ENCODE measurements at regions not wholly inside any gene's neighbourhood (a gene's known extent, or its start where the extent isn't known, plus 50 kb on each side); places are given as distances from the start of the nearest gene placed in this dataset.

DNA sequence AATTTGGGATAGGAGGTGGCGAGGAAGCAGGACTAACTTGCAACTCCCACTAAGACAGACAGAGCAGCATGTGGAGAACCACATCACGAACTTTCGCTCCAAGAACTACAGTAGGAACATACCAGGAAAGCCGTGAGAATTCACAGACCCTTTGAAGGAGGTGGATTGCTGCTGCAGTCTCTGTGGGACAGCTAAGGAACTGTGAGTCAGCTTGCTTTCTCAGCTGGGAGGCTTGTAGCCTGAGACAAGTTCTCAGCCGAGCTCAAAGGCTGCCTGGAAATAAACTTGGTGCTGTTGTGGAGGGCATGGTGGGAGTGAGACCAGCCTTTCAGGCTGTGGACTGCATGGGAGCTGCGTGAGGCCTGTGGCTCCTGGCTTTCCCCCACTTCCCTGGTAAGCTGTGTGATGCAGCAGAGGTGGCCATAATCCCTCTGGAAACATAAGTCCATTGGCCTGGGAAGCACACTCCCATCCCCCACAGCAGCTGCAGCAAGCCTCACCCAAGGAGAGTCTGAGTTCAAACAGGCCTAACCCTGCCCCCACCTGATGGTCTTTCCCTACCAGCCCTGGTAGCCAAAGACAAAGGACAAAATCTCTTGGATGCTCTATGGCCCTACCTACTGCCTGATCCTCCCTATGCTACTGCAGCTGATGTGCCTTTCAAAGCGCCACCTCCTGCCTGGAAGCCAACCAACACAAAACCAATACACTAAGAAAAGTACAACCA is 441.1 kb upstream of the HTR2A start:
- DNase-seq (ENCODE audit: low read depth) = peak; percentile 33

GRCh38 chr13:47334173-47334572 is 437.3 kb upstream of the HTR2A start:
- peak; percentile 94 for DNase-seq (ENCODE audit: low read depth)

DNA sequence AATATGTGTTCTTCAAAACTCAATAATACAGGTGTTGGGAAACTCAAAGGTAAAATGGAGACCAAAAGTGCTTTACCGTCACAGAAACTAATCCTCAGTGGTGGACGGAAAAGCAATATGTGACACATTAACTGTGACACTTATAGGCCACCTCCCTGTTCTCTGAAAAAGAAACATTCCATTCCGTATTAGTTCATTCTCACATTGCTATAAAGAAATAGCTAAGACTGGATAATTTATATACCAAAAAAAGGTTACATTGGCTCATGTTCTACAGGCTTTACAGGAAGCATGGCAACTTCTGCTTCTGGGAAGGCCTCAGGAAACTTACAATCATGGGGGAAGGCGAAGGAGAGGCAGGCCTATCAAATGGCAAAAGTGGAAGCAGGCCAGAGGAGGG is 435.3 kb upstream of the HTR2A start:
- peak; percentile 76 for DNase-seq (ENCODE audit: low read depth)

- DNase-seq (ENCODE audit: low read depth) = no peak
Measured at GRCh38 chr13:47330031-47330430, 433.2 kb upstream of the HTR2A start.

DNA sequence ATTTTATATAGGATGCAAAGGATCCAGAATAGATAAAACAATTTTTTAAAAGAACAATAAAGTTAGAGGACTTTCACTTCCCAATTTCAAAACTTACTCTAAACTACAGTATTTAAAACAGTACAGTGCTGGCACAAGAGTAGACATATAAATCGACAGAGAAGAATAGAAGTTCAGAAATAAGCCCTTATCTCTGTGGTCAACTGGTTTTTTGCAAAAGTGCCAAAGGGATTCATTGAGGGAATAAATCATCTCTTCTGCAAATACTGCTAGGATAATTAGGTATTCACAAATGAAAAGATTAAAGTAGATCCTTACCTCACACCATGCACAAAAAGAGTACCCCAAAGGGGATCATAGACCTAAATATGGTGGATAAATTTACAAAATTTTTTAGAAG is 431.0 kb upstream of the HTR2A start:
- DNase-seq (ENCODE audit: low read depth) = no peak

- peak; percentile 24 for DNase-seq (ENCODE audit: low read depth)
Measured at GRCh38 chr13:47326061-47326460, 429.2 kb upstream of the HTR2A start.

GRCh38 chr13:47317356-47317755 is 420.5 kb upstream of the HTR2A start:
- no peak for DNase-seq (ENCODE audit: low read depth)

GRCh38 chr13:47310401-47310800 is 413.5 kb upstream of the HTR2A start:
- DNase-seq (ENCODE audit: low read depth) = peak; percentile 6

GRCh38 chr13:47306991-47307390 is 410.1 kb upstream of the HTR2A start:
- DNase-seq (ENCODE audit: low read depth) = no peak

GRCh38 chr13:47303626-47304025 is 406.8 kb upstream of the HTR2A start:
- no peak for DNase-seq (ENCODE audit: low read depth)

GRCh38 chr13:47299304-47299703 is 402.5 kb upstream of the HTR2A start:
- peak; percentile 17 for DNase-seq (ENCODE audit: low read depth)

GRCh38 chr13:47298506-47298905 is 401.7 kb upstream of the HTR2A start:
- DNase-seq (ENCODE audit: low read depth) = no peak

DNA sequence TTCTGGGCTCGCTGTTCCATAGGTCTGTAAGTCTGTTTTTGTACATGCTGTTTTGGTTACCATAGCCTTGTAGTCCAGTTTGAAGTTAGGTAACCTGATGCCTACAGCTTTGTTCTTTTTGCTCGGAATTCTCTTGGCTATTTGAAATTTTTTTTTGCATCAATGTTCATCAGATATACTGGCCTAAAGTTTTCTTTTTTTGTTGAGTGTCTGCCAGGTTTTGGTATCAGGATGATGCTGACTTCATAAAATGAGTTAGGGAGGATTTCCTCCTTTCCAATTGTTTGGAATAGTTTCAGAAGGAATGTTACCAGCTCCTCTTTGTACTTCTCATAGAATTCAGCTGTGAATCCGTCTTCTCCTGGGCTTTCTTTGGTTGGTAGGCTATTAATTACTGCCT is 397.8 kb upstream of the HTR2A start:
- DNase-seq (ENCODE audit: low read depth) = no peak

GRCh38 chr13:47291107-47291656 is 394.3 kb upstream of the HTR2A start:
- no peak for DNase-seq (ENCODE audit: low read depth)

GRCh38 chr13:47289567-47289966 is 392.7 kb upstream of the HTR2A start:
- no peak for DNase-seq (ENCODE audit: low read depth)

DNA sequence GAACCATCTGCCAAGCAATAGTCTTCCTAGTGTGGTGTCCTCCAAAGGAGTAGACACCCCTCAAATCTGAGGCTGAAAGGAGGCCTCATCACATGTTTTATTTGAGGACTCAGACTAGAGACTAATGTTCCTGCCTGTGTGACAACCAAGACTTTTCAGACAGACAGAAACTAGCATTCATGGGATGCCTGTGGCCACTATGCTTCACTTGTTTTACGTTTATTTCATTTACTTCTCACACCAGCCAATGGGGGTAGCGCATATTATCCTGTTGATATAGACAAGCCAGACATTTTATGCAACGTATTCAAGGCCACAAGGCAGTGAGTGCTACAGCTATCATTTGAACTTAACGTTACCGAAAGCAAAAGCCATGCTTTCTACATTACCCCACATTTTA is 391.7 kb upstream of the HTR2A start:
- no peak for DNase-seq (ENCODE audit: low read depth)

DNA sequence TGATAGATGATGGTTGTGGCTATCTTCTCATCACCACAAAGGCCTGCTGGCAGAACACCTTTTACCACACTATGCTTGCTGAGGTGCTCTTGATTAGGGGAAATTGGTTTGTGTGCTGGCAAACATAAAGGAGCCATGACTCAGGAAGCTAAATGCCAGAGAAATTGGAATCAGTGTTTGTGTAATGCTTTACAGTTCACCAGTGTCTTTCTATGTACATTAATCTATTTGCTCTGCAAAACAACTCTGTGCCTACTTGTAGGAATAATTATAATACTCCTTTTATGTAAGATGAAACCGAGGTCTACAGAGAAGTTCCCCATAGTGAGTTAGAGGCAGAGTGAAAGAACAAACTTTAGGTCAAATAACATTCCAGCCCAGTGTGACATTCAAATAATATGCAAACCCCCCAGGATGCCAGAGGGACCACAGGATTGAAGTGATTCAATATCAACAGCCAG is 390.5 kb upstream of the HTR2A start:
- DNase-seq (ENCODE audit: low read depth) = peak; percentile 44

GRCh38 chr13:47281991-47282390 is 385.1 kb upstream of the HTR2A start:
- DNase-seq (ENCODE audit: low read depth) = no peak

DNA sequence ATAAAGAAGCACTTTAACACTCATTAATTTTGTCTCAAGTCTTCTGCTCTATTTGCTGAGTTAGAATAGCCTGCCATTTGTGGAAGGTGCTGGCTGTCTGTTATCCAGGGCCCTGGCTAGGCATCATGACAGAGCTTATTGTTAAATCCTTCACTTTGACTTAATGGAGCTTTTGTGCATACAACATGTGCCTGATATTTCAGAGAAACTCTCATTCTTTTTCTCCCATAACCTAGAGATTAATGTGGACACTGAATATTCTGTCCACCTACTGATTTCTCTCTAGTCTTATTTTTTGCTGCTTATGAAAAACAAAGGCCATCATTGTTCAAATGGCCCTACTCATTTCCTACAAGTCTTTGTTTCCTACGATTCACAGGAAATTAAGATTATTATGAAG is 383.1 kb upstream of the HTR2A start:
- no peak for DNase-seq (ENCODE audit: low read depth)

DNA sequence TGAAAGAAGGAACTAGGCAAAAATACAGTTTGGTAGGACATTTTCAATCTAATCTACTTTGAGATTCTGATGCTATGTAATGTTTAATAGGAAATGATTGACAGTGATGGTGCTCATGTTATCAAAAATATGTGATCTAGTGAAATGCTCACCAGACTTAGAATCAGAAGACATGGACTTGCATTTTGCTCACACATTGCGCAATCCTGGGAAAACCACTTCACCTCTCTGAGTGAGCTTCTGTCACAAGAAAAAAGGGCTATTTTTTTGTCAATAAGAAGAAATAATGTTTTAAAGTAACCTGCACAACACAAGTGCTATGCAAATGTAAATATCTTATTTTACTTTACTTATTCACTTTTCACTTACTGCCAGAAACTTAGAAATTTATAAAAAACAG is 380.9 kb upstream of the HTR2A start:
- no peak for DNase-seq (ENCODE audit: low read depth)

- no peak for DNase-seq (ENCODE audit: low read depth)
Measured at GRCh38 chr13:47268270-47268669, 371.4 kb upstream of the HTR2A start.

DNA sequence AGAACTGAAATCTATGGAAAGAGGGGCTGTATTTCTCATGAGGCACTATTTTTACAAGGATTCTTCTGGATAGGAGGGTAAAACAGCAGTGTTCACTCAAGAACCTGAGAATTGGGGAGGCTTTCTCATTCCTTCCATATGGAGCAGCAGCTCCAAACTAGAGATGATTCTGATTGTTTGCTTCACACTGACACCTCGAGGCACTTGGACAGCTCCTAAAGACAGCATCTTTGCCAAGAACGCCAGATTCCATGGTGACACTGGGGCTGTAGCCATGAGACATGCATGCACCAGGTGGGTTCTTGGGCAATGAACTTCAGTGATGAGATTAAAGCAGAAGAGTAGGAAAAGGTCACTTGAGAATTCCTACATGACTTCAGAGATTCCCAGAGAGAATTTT is 361.5 kb upstream of the HTR2A start:
- peak; percentile 2 for DNase-seq (ENCODE audit: low read depth)

DNA sequence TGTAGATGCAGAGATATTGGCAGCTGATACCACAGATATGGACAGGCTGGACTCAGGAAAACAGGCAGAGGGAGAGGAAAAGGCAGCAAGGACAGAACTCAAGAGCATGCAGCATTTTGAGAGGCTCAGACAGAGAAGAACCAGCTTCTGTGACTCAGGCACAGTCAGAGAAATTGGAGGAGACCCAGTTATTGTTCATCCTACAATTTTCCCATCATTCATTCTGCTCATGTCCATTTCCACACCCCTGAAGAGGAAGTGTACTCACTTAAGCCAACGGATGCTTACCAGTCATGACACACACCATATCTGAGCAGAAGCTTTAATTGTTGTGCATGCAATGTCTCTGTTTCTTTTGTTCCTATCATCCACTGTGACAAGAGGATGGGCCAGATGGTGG is 359.8 kb upstream of the HTR2A start:
- peak; percentile 16 for DNase-seq (ENCODE audit: low read depth)

DNA sequence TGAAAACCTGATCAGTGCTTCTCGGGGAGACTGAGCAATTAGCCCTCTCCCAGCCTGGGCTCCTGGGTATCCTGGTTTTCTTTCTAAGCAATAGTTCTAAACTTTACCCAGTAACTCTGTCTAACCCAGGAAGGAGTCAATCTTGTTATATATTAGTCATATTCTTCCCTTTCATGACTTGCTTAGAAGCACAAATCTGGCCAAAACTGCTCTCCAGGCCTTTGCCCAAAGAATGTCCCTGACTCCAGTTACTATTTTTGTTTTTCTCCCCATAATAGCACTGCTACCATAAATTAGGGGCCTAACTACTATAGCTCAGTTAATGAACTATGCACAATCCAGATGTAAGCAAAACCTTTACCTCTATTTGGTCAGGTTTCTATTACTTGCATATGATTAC is 355.8 kb upstream of the HTR2A start:
- DNase-seq (ENCODE audit: low read depth) = peak; percentile 4
